MG63 (cell line): ENCODE measurements at regions not wholly inside any gene's neighbourhood (a gene's known extent, or its start where the extent isn't known, plus 50 kb on each side); places are given as distances from the start of the nearest gene placed in this dataset.
"Not testable (repeated sequence)": the region's sequence is repeated elsewhere in the genome, so short reads cannot be mapped to it uniquely, and the experiment has no call there.

Experiments used
- DNase-seq: peaks from one replicate; pipeline ENCODE4 v3.0.0-alpha.2; 2020
- H3K27me3 ChIP-seq: fragments of 250-450 bp; sonication (Bioruptor Pico); 2 replicates; pipeline ENCODE4 v1.5.1; 2020; ENCODE audit warnings: mild to moderate bottlenecking, moderate library complexity
- H3K36me3 ChIP-seq: fragments of 250-450 bp; sonication (Bioruptor Pico); 2 replicates; pipeline ENCODE4 v1.5.1; 2020; ENCODE audit warnings: mild to moderate bottlenecking, moderate library complexity
- H3K4me3 ChIP-seq: fragments of 250-450 bp; sonication (Bioruptor Pico); 2 replicates; pipeline ENCODE4 v1.5.1; 2020; ENCODE audit warnings: mild to moderate bottlenecking, moderate library complexity
- H3K9me3 ChIP-seq: fragments of 250-450 bp; sonication (Bioruptor Pico); 2 replicates; pipeline ENCODE4 v1.5.1; 2020; ENCODE audit warnings: mild to moderate bottlenecking, moderate library complexity

DNA sequence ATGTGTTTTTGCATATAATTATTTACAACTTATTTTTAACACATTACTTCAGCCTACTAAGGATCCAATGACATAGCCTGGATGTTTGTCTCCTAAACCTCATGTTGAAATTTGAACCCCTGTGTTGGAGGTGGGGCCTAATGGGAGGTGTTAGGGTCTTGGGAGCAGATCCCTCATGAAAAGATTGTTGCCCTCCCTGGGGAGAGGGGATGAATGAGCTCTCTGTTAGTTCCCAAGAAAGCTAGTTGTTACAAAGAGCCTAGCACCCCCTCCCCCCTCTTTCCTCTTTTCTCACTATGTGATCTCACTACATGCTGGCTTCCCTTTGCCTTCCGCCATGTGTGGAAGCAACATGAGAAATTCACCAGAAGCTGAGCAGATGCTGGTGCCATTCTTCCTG, 196.1 kb downstream of the SPATA31A1 start:
- H3K36me3 ChIP-seq, DNase-seq, H3K9me3 ChIP-seq, H3K27me3 ChIP-seq, H3K4me3 ChIP-seq: not testable (repeated sequence)

DNA sequence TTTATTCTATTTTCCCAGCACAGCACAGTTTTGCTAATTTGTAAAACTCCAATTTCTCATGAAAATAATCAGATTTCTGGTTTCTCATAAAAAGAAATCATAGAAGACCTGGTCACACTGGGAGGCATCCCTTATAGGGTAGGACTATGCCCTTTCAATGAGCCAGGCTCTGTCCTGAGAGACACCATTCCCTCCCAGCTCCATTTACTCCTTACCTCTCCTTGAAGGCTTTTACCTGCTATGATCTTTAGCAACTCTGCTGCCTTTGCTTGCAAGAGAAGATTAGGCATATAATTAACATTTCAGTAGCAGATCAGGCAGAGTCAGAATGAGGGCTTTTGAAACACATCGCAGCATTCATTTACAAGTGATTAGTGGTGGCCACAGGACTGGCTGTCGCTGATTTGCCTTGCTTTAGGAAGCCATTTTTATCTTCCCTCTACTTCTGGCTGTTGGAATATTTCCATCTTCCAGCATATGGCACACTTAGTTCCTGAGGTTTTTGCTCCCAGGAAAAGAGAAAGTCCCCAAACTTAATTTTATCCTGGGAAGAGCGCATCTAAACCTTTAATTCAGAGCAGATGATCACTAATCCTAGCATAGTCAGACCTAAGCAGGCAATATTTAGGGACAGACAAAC, 196.9 kb downstream of the SPATA31A1 start:
- H3K27me3 ChIP-seq, H3K9me3 ChIP-seq, H3K4me3 ChIP-seq, H3K36me3 ChIP-seq, DNase-seq: not testable (repeated sequence)

DNA sequence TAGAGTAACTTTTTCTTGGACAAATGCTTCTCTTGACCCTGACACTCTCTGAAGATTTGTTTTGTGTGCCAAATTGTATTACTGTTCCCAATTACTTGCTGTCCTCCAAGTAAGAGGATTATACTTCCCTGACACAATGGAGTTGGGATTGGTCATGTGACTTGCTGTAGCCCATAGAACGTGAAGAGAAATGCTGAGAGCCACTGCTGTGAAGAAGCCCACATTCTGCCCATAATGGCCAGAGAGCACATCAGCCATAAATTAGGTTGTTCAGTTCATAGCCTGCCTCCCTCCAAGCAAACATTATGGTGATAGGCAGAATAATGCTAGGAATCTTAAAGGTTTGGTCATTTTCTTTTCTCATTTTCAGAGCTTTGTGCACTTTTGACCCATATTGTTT, 198.9 kb downstream of the SPATA31A1 start:
- not testable (repeated sequence) for H3K4me3 ChIP-seq, H3K36me3 ChIP-seq, H3K9me3 ChIP-seq, H3K27me3 ChIP-seq, DNase-seq

DNA sequence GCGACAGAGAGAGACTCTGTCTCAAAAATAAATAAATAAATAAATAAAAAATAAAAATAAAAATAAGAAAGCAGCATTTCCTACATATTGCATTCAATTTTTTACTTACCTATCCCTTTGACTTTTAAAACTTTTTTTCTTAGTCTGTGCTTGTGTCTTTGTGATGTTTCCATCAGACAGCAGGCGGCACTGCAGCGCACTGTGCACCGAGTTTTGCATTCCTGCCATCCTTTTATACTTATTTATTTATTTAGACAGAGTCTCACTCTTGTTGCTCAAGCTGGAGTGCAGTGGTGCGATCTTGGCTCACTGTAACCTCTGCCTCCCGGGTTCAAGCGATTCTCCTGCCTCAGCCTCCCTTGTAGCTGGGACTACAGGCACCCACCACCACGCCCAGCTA, 203.9 kb downstream of the SPATA31A1 start:
- not testable (repeated sequence) for H3K27me3 ChIP-seq, H3K4me3 ChIP-seq, H3K36me3 ChIP-seq, H3K9me3 ChIP-seq
- DNase-seq, result peak; percentile 34

DNA sequence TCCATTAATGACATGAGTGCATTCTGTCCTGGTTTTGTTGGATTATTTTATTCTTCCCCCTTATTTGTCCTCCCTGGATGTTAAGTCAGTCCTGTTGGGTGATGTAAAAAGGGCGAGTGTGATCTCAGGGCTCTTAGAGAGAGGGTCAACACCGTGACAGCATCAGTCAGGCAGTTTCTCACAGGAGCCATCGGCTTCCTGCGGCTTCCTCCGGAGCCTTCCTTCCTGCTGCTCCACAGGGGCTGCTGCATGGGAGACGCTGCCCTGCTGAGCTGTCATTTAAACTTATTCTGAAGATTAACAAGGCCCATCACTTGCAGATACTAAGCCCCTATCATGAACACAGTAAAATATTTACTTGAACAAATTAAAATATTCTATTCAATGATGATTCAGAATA, 211.3 kb downstream of the SPATA31A1 start:
- not testable (repeated sequence) for H3K36me3 ChIP-seq, H3K4me3 ChIP-seq, DNase-seq, H3K27me3 ChIP-seq, H3K9me3 ChIP-seq

DNA sequence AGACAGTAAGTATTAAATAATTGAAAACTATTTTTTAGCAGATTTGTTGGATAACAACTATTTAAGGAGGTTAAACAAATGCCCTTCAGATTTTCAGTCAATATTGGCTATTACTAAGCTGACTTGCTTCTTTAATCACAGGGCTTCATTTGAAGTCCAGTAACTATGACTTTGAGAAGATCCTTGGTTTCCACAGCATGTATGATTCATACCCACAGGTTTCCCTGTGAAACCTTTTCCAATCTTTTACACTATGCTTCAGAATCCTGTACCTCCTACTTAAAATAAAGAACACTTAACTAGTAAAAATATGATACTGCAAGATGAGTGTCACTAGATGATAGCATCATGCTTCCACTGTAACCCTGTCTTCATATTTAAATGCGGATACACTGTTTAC, 211.9 kb downstream of the SPATA31A1 start:
- not testable (repeated sequence) for H3K36me3 ChIP-seq, DNase-seq, H3K9me3 ChIP-seq, H3K27me3 ChIP-seq, H3K4me3 ChIP-seq

DNA sequence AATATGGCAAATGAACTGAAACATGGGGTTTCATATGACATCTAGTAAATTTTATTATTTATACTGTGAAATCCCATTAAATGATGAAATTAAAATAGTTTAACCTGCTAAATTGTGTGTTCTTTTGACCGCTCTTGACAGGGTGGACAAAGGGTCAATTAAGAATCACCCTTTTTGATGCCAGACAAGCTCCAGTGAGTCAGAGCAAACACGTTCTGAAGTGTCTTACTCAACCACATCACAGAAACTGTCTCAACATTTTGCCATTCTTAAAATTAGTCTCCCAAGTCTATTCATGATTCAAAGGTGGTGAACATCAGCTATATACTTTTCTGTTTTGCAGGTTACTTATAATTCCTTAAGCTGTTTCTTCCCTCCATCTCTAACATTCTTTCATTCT, 213.4 kb downstream of the SPATA31A1 start:
- not testable (repeated sequence) for DNase-seq, H3K27me3 ChIP-seq, H3K4me3 ChIP-seq, H3K36me3 ChIP-seq, H3K9me3 ChIP-seq

DNA sequence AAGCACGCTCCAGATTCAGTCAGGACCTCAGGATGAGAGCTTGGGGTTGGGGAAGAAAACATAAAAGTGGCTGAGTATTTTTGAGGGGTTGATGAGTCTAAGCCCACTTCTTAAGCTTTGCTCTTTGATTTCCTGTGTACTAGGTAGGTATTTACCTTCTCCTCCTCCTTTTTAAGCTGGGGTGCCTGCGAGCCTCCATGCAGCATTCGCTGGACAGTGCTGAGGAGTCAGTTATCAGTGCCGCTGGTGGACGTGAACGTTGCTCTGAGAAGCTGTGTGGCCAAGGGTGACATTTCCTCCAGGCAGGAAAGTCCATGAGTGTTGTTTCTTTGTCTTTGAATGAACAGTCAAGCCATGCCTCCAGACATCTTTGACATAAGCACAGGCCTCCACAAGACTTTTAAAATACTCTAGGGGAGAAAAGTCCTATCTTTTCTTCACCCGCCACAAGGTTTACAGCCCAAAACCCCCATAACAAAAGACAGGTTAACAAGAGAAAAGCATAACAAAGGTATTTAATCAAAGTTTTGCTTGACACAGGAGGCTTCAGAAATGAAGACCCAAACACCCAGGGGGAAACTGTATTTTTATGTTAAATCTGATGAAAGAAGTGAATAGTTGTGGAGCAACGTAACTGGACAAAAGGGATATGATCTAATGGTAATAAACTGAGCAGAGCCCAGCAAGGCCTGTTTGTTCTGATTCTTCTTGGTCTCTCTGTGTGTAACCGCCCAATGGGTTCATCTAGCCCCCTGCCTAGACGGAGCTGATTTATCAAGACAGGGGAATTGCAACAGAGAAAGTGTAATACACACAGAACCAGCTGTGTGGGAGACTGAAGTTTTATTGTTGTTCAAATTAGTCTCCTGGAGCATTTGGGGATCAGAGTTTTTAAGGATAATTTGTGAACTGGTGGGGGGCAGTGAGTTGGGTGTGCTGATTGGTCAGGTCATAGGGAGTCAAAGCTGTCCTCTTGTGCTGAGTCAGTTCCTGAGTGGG, 217.9 kb downstream of the SPATA31A1 start:
- not testable (repeated sequence) for H3K9me3 ChIP-seq, H3K36me3 ChIP-seq, DNase-seq

DNA sequence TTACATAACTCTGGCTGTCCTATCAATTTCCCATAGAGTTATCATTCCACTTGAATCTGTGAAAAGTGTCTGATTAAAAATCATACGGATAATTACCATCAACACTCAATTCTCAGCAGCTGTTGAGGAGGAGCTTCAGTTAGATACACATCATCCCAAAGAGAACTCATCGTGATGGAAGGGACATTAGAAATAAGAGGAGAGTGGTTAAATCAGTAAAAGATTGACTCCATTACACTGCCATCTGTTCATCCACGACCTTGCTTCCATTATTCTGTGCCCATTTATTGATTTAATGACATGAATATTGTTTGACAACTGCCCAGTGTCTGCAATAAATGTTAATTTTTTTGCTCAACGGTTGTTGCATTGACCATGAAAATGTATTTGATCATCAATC, 223.5 kb downstream of the SPATA31A1 start:
- H3K9me3 ChIP-seq, H3K36me3 ChIP-seq, H3K4me3 ChIP-seq, H3K27me3 ChIP-seq, DNase-seq: not testable (repeated sequence)

More for the DNA sequence above, 217.9 kb downstream of the SPATA31A1 start:
- H3K27me3 ChIP-seq, H3K4me3 ChIP-seq: not testable (repeated sequence)

DNA sequence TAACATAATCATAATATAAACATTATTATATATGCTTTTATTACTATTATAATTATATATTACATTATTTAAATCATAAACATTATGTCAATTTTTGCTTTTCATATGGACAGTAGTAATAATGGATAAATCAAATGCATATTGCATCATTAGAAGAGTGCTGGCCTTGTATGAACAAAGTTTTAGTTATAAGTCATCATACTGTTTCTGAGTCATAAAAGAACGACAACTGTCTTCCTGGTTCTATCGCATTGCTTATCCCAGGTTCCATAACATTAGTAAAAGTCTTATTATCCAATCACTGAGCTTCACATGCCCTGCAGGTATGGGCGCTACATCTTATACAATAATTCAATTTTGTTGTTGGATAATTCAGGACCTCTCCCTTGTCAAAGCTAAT, 225.8 kb downstream of the SPATA31A1 start:
- H3K9me3 ChIP-seq, H3K4me3 ChIP-seq, DNase-seq, H3K36me3 ChIP-seq, H3K27me3 ChIP-seq: not testable (repeated sequence)

DNA sequence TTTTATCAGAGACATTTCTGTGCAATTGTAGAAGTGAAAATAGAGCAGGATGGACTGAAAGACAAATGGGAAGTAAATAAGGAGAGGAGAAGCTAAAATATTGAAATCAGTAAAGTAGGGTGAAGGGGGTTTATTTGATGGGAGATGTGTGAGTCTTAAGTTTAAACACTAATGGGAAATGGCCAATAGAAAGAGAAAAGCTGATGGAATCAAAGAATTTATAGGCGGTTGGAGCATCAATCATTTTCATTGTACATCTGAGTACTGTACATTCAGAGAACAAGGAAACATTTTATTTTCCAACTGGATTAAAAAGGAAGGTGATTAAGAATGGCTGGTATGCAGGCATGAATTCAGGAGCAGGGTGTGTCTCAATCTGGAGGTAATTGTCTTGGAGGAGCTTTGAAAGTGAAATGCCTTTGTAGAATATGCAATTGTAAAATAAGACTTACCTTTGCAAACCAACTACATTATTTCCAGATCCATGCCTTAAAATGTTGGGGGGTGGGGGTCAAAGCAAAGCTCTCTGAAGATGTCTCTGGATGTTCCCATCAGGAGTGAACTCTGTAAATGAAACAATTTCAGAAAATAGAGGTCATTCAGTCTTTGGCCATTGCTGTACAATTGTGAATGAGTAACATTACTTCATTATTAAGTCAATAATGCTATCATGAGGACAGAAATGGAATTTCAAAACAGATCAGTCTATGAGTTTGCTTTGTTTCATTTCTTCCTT, 227.4 kb downstream of the SPATA31A1 start:
- H3K36me3 ChIP-seq, H3K9me3 ChIP-seq, DNase-seq, H3K4me3 ChIP-seq, H3K27me3 ChIP-seq: not testable (repeated sequence)

DNA sequence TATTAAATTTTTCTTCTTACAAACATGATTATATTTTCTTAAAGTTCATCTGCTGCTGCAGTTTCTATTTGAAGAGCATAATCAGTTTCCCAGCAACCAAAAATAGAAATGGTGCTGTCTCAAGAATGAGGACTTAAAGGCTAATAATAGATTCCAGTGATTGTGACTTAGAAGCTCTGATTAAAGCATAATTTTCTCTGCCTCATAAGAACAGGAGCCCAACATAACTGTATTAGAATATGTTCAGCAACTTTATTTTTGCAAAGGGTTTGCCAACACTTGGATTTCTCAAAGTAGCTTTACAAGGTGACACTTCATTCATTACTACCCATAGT, 227.9 kb downstream of the SPATA31A1 start:
- H3K36me3 ChIP-seq, H3K4me3 ChIP-seq, H3K9me3 ChIP-seq, DNase-seq, H3K27me3 ChIP-seq: not testable (repeated sequence)

DNA sequence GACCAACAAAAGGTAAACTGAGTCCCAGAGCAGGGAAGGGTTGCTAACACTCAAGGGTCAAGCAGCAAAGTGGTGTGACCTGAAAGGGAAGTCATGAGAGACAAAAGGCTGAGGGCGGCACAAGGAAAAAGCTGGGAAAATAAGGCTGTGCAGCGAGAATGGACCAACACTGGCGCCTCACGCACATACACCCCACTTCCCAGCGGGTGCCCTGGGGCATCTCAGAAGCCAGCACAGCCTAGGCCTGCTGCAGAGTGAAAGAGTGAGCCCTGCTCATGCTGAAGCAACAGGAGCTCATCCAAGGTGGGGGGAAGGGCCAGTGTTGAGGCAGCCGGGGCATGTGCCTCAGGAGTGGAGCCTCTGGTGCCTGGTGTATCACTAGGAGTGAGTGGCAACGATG, 229.8 kb downstream of the SPATA31A1 start:
- DNase-seq, H3K9me3 ChIP-seq: not testable (repeated sequence)

DNA sequence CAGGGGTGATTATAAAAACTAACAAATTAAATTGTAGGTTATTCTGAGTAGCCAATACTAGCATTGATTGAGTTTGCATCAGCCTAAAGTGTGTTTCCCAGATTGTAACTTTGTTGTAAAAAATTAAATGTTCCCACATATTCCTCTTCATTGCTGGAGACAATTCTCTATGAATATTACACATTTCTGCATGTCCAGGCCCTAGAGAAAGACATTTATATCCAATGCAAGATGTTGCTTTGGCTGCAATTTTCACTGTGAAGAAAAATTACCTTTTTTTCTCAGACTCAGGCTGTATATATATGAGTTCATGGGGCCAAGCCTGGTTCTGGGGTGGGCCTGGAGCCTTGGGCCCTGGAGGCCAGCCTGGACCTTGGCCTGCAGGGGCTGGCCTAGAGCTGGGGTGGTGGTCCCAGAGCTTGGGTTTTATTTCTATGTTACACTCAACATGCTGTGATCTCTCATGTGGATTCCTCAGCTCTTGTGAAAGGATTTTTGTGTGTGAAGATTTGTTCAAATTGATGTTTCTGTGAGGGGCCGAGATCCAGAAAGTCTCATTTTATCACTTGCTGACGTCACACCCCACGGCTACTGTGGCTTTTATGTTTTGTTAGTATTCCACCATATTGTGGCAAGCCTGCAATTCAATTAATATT, 232.5 kb downstream of the SPATA31A1 start:
- H3K9me3 ChIP-seq, result no peaks in the 10 kb centered on the region
- no peak for DNase-seq
- no peaks in the 10 kb centered on the region for H3K27me3 ChIP-seq
- H3K4me3 ChIP-seq, result no peak overlapping the region
- no peaks in the 10 kb centered on the region for H3K36me3 ChIP-seq

More for the DNA sequence above, 229.8 kb downstream of the SPATA31A1 start:
- H3K4me3 ChIP-seq, H3K36me3 ChIP-seq, H3K27me3 ChIP-seq: not testable (repeated sequence)

DNA sequence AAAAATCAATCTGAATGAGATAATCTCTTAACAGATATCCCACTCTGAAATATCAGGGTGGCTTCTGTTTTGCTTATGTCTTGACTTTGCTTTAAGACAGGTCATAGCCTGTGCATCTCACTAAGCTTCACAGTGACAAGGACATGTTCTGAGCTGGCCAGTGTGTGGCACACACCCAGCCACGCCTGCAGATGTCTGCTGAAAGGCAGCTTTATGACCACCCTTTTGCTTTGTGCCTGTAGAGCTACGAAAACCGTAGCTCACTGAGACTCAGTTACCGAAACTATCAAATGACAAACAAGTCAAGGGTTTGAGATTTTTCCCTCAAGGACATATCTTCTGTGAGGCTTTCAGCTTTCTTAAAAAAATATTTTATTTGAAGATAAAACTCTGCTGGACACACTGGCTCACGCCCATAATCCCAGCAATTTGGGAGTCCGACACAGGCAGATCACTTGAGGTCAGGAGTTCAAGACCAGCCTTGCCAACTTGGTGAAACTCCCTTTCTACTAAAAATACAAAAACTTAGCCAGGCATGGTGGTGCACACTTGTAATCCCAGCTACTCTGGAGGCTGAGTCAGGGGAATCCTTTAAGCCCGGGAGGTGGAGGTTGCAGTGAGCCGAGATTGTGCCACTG, 233.2 kb downstream of the SPATA31A1 start:
- H3K9me3 ChIP-seq, result no peaks in the 10 kb centered on the region
- H3K27me3 ChIP-seq, result no peaks in the 10 kb centered on the region
- no peaks in the 10 kb centered on the region for H3K36me3 ChIP-seq
- peak; percentile 60 for DNase-seq
- no peak overlapping the region for H3K4me3 ChIP-seq

DNA sequence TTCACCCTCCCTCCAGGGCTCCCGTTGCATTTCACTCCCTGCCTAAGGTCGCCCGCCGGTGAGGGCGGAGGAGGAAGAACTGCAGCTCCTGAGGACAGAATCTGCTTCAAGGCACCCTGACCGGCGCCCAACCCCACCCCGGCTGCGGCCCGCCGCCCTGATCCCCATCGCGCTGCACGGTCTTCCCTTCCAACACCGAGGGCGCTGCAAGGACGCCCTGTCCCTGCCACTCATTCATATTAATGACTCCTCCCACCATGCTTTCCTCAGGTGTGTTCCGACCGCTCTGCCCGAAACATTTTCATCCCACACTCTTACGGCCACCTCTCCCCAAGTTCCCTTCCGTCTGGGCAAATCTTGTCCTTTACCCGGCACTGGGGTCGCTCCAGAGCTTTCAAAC, 248.6 kb downstream of the SPATA31A1 start:
- not testable (repeated sequence) for H3K9me3 ChIP-seq, DNase-seq

More for the DNA sequence above, 248.6 kb downstream of the SPATA31A1 start:
- not testable (repeated sequence) for H3K4me3 ChIP-seq, H3K27me3 ChIP-seq, H3K36me3 ChIP-seq
